Adrenal gland (tissue), 9 donors: ENCODE measurements at regions not wholly inside any gene's neighbourhood (a gene's known extent, or its start where the extent isn't known, plus 50 kb on each side); places are given as distances from the start of the nearest gene placed in this dataset.

Experiments used
- DNase-seq, 7 donors: peaks; one replicate each; pipeline ENCODE4 v3.0.0-alpha.2; 2019 to 2020
- H3K27ac ChIP-seq, 5 donors: fragments of 200-600 bp; sonication (generic) in 4 of 5; 1 replicate in 3 of 5; 2 replicates in 2 of 5; pipeline versions ENCODE4 v1.5.1 to v1.8.0; 2016 to 2020; ENCODE audit warnings: mild to moderate bottlenecking in 1 of 5
- H3K27me3 ChIP-seq: fragments of 200-600 bp; 2 replicates; pipeline ENCODE4 v1.8.0; 2021
- H3K36me3 ChIP-seq, 2 donors: fragments of 200-600 bp; replicated peaks in 1 of 2; 1 replicate in 1 of 2; 2 replicates in 1 of 2; pipeline versions ENCODE4 v1.5.1 to v1.8.0; 2018 to 2022
- H3K4me1 ChIP-seq, 2 donors: fragments of 200-600 bp; replicated peaks in 1 of 2; 1 replicate in 1 of 2; 2 replicates in 1 of 2; pipeline versions ENCODE4 v1.5.1 to v1.8.0; 2018 to 2021
- H3K4me3 ChIP-seq, 4 donors: fragments of 200-600 bp; sonication (generic) in 3 of 4; one replicate each; pipeline ENCODE4 v1.5.1; 2016 to 2018
- H3K9me3 ChIP-seq, 3 donors: fragments of 200-600 bp; sonication (generic) in 1 of 3; replicated peaks in 1 of 3; 1 replicate in 2 of 3; 2 replicates in 1 of 3; pipeline versions ENCODE4 v1.5.1 to v1.8.0; 2016 to 2021
- CTCF ChIP-seq, 6 experiments: fragments of 450-650 bp in 4 of 6; fragments of 200-600 bp in 2 of 6; sonication (generic) in 1 of 6; IDR thresholded peaks; 1 replicate in 5 of 6; 2 replicates in 1 of 6; pipeline versions ENCODE4 v1.5.1 to v1.8.0; 2016 to 2021; ENCODE audit warnings: antibody characterized with exemption in 6 of 6, mild to moderate bottlenecking in 2 of 6, moderate library complexity in 1 of 6
- POLR2A ChIP-seq, 2 donors: fragments of 450-650 bp; IDR thresholded peaks; one replicate each; pipeline ENCODE4 v1.6.1; 2017; ENCODE audit warnings: antibody characterized with exemption in 2 of 2, mild to moderate bottlenecking in 2 of 2, moderate library complexity in 1 of 2
- WGBS, 4 donors: extraction: QIAGEN DNeasy Blood & Tissue Kit in 2 of 4; methylation state at CpG; one replicate each; pipeline versions ENCODE4 v1.1.5 to v1.1.7; 2013 to 2017; 5-methylcytosine and 5-hydroxymethylcytosine counted together
- intact Hi-C, 2 donors: fragments of 100-400 bp; cut with DNase I; formaldehyde crosslinking; loops; one replicate each; pipeline versions ENCODE4 v1.14.1 to v1.15.0; 2022 to 2023
- donor health status: healthy with polysubstance abuse.
- donor health status: Bipolar disorder and iron deficiency.
- donor health status: DM: yes; HTN: yes; CAD: no.
- donor health status: DM: no; HTN: no; CAD: no.
- donor health status: DM: no; HTN: no; CAD: no.

DNA sequence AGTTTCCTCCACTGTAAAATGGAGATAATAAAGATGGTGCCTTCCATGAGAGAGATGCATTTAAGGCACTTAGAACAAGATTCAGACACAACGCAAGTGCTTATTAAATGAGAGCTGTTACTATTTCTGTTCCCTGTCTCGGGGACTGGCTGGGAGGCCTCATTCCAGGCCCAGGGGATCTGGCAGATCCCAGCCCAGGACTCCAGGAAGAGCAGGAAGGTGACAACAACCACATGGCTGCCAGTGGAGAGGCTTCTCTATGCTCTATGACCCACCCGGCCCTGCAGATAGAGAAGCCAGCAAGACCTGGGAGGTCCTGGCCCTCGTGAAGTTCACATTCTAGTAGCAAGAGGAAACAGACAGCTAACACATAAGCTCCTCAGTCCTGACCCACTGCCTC lies 175.5 kb downstream of the ACTL8 start:
- WGBS, 4 donors = 19 to 59% (median 31%) methylated on average over 3 to 4 of the region's 4 CpGs
- no peak overlapping the region for H3K27ac ChIP-seq
- peaks cover 11% of the 10 kb centered on the region for H3K27me3 ChIP-seq
- DNase-seq = no peak
- TF ChIP-seq CTCF (IDR thresholded peaks at IDR 0.05) (no peak), POLR2A (IDR thresholded peaks at IDR 0.05) (no peak)
- H3K36me3 ChIP-seq = no peaks in the 10 kb centered on the region
- H3K4me3 ChIP-seq = no peak overlapping the region
- no peaks in the 10 kb centered on the region for H3K4me1 ChIP-seq
- intact Hi-C loops = no loop called here
- H3K9me3 ChIP-seq = no peaks in the 10 kb centered on the region

DNA sequence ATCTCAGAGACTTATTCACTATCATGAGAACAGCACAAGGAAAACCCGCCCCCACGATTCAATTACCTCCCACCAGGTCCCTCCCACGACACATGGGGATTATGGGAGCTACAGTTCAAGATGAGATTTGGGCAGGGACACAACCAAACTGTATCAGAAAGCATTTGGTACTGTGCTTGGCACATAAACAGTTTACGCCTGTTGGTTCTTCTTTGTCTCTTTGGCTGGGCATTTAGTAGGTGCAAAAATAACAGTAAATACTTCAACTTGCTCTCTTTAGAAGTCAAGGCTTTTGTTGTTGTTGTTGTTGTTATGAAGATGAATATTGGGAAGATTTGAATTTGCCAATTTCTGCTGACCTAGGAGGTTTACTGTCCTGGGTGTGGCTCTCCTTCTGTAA lies 175.4 kb upstream of the IGSF21 start:
- H3K4me1 ChIP-seq = no peaks in the 10 kb centered on the region
- H3K27me3 ChIP-seq = peaks cover 4% of the 10 kb centered on the region
- WGBS, 4 donors = 66 to 84% (median 71%) methylated on average over 4 of the region's 4 CpGs
- H3K36me3 ChIP-seq = no peaks in the 10 kb centered on the region
- intact Hi-C loops = no loop called here
- no peak for DNase-seq
- H3K27ac ChIP-seq = no peak overlapping the region
- TF ChIP-seq POLR2A (IDR thresholded peaks at IDR 0.05) = no peak
- no peak overlapping the region for H3K4me3 ChIP-seq
- H3K9me3 ChIP-seq = no peaks in the 10 kb centered on the region

DNA sequence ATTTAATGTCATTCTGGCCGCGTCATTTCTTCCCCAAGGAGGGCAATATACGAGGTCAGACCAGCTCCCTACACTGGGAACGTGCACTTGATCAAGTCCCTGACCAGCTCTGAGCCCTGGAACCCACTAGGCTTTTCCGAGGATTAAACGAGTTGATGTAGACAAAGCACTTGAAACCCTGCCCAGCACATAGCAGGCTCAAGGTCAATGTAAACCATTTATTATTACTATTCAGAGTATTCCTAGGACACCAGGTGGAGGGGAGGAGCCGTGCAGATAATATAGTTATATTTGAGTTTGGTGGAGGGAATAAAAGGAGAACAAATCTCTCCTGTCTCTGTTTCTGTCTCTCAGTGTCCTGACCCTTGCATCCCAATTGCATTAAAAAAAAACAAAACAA lies 174.1 kb upstream of the IGSF21 start:
- Histone ChIP-seq H3K4me3 (no peak overlapping the region), H3K27me3 (peaks cover 4% of the 10 kb centered on the region), H3K27ac (no peak overlapping the region), H3K9me3 (no peaks in the 10 kb centered on the region), H3K4me1 (no peaks in the 10 kb centered on the region), H3K36me3 (no peaks in the 10 kb centered on the region)
- DNase-seq = no peak
- TF ChIP-seq CTCF (IDR thresholded peaks at IDR 0.05) (no peak), POLR2A (IDR thresholded peaks at IDR 0.05) (no peak)
- intact Hi-C loops = no loop called here
- 41 to 60% (median 51%) methylated on average over 7 of the region's 7 CpGs for WGBS, 4 donors

- intact Hi-C loops = no loop called here
- TF ChIP-seq CTCF (IDR thresholded peaks at IDR 0.05) (no peak), POLR2A (IDR thresholded peaks at IDR 0.05) (no peak)
- Histone ChIP-seq H3K4me3 (no peak overlapping the region), H3K36me3 (no peaks in the 10 kb centered on the region), H3K27me3 (peaks cover 4% of the 10 kb centered on the region), H3K4me1 (no peaks in the 10 kb centered on the region), H3K27ac (no peak overlapping the region), H3K9me3 (no peaks in the 10 kb centered on the region)
- no peak for DNase-seq
- WGBS, 4 donors = 39 to 49% (median 45%) methylated on average over 5 of the region's 5 CpGs
Observed at GRCh38 chr1:17933971-17934370, 173.6 kb upstream of the IGSF21 start.

- H3K27ac ChIP-seq = no peak overlapping the region
- H3K9me3 ChIP-seq = no peaks in the 10 kb centered on the region
- 69 to 73% (median 70%) methylated on average over 6 of the region's 6 CpGs for WGBS, 4 donors
- no peaks in the 10 kb centered on the region for H3K4me1 ChIP-seq
- no peak for DNase-seq
- H3K4me3 ChIP-seq = no peak overlapping the region
- intact Hi-C loops = no loop called here
- H3K36me3 ChIP-seq = no peaks in the 10 kb centered on the region
- peaks cover 4% of the 10 kb centered on the region for H3K27me3 ChIP-seq
- TF ChIP-seq CTCF (IDR thresholded peaks at IDR 0.05) (no peak), POLR2A (IDR thresholded peaks at IDR 0.05) (no peak)
Observed at GRCh38 chr1:17935230-17935629, 172.4 kb upstream of the IGSF21 start.
